ENCODE measurements at regions not wholly inside any gene's neighbourhood (a gene's known extent, or its start where the extent isn't known, plus 50 kb on each side); places are given as distances from the start of the nearest gene placed in this dataset.
A peak's percentile ranks its signal among the peaks of the same experiment; 100 is the strongest.

GRCh38 chr4:54433686-54434085 lies 204.6 kb downstream of the PDGFRA start:
- H3K4me2 ChIP-seq (ENCODE audit: low read depth, low read length), result no peak overlapping the region
- H2BK5ac ChIP-seq (ENCODE audit: low read depth, low read length, poor library complexity, severe bottlenecking), result no peak overlapping the region
- dilution Hi-C loops (cut with HindIII; ENCODE audit: low sequenced_read_pairs, unreplicated experiment) (no loop called here), intact Hi-C loops (cut with micrococcal nuclease) (loop anchor here (2.0 kb wide), 2 partner anchors 49 to 111 kb away; no protein-coding TSS in a partner anchor), in situ Hi-C loops (cut with MboI; ENCODE audit: low sequenced_read_pairs) (no loop called here)
- no peak for TF ChIP-seq NFE2L2 (IDR thresholded peaks at IDR 0.05; ENCODE audit: low read depth, low read length)
- peak; percentile 50 for TF ChIP-seq CTCF (conservative IDR thresholded peaks at IDR 0.05; ENCODE audit: low read depth, low read length)
- TF ChIP-seq RAD21 (IDR thresholded peaks at IDR 0.05; ENCODE audit: low read length), result peak; percentile 52
- TF ChIP-seq SMC3 (IDR thresholded peaks at IDR 0.05; ENCODE audit: low read depth, low read length), result peak; percentile 54
- no CpG with 5 or more reads among the region's 3 CpGs for WGBS, 2 experiments (ENCODE audit: extremely low coverage in 2 of 2, insufficient read length in 1 of 2)
- H4K5ac ChIP-seq (ENCODE audit: low read depth, low read length), result no peak overlapping the region
- no peak overlapping the region for H3K27ac ChIP-seq (ENCODE audit: insufficient read depth, low read length)
- no TSS peak for BruUV-seq (replicated peaks)
- CTCF ChIA-PET, result interaction anchor here (0.6 to 1.1 kb wide), 8 partner anchors 8 to 526 kb away, joined by 3 to 5 read pairs (median 3); no protein-coding TSS in a partner anchor
- ATAC-seq (ENCODE audit: low read depth) (peak; percentile 77; the same call in 1 of the 2 replicates), DNase-seq (peak; percentile 37)
- no peak overlapping the region for H3K4ac ChIP-seq (ENCODE audit: low read depth, low read length)
- no peak overlapping the region for H2BK20ac ChIP-seq (ENCODE audit: low read depth, low read length)
- no peaks in the 10 kb centered on the region for H3K36me3 ChIP-seq (ENCODE audit: control insufficient read depth, insufficient read depth, low read length)
- no peak overlapping the region for H3K14ac ChIP-seq (replicated peaks; ENCODE audit: low read depth, low read length)
- H2BK120ac ChIP-seq (ENCODE audit: low read depth, low read length), result no peak overlapping the region
- H3K23ac ChIP-seq (ENCODE audit: low read depth, low read length), result no peak overlapping the region
- H4K91ac ChIP-seq (ENCODE audit: insufficient read depth, low read depth, low read length), result no peak overlapping the region
- no peaks in the 10 kb centered on the region for H3K4me1 ChIP-seq (ENCODE audit: control insufficient read depth, insufficient read depth, low read length)
- no peaks in the 10 kb centered on the region for H3K9me1 ChIP-seq (ENCODE audit: insufficient read depth, low read length)
- H3K9me3 ChIP-seq (ENCODE audit: control insufficient read depth, insufficient read depth, low read length), result no peaks in the 10 kb centered on the region
- no peak overlapping the region for H2AK5ac ChIP-seq (ENCODE audit: low read depth, low read length)
- H3K4me3 ChIP-seq (ENCODE audit: insufficient read depth, low read depth, low read length), result no peak overlapping the region
- no peak overlapping the region for H4K8ac ChIP-seq (ENCODE audit: low read depth in 2 of 2, low read length in 2 of 2)
- POLR2A ChIA-PET (ENCODE audit: unreplicated experiment), result no interaction called here
- H3K18ac ChIP-seq (ENCODE audit: low read depth, low read length), result no peak overlapping the region
- no peaks in the 10 kb centered on the region for H4K20me1 ChIP-seq (ENCODE audit: insufficient read depth, low read length)
- no peak overlapping the region for H3K56ac ChIP-seq (ENCODE audit: extremely low read depth, insufficient read depth, low read length)
- no peak overlapping the region for H2AK9ac ChIP-seq (replicated peaks; ENCODE audit: low read depth, low read length, poor library complexity)
- H3K27me3 ChIP-seq (ENCODE audit: control insufficient read depth, insufficient read depth, low read length), result peaks cover 21% of the 10 kb centered on the region
- no peak overlapping the region for H3K9ac ChIP-seq (ENCODE audit: low read depth, low read length)
- H2AFZ ChIP-seq (replicated peaks; ENCODE audit: low read length, poor library complexity), result no peak overlapping the region
- no peaks in the 10 kb centered on the region for H3K79me1 ChIP-seq (ENCODE audit: low read depth in 1 of 2, low read length in 2 of 2)
- H2BK15ac ChIP-seq (ENCODE audit: low read depth, low read length), result no peak overlapping the region

Measured in IMR-90 (cell line).